A549 (cell line): ENCODE measurements at regions not wholly inside any gene's neighbourhood (a gene's known extent, or its start where the extent isn't known, plus 50 kb on each side); places are given as distances from the start of the nearest gene placed in this dataset.

Source experiments
- ATAC-seq, 2 experiments: fragments of 200-7000 bp in 1 of 2; fragments of >200 bp in 1 of 2; cut with Nextera tagmentation in 1 of 2; cut with Tn5 transposase in 1 of 2; 3 replicates each; pipeline versions ENCODE4 v1.8.0 to v1.9.1; 2018 to 2020; ENCODE audit warnings: mild to moderate bottlenecking in 1 of 2, moderate library complexity in 1 of 2
- CTCF ChIA-PET: fragments of 300-600 bp; sonication (Branson Sonifier 250); formaldehyde crosslinking; extraction: SDS; loops from one replicate; lab custom pipeline; 2021; ENCODE audit warnings: antibody characterized with exemption, inconsistent platforms; lab: Yijun Ruan, JAX
- POLR2A ChIA-PET: fragments of 350-600 bp; formaldehyde crosslinking; extraction: SDS; loops from one replicate; lab custom pipeline; 2021; ENCODE audit warnings: antibody characterized with exemption, inconsistent platforms; lab: Yijun Ruan, JAX
- DNase-seq, 2 experiments: peaks; one replicate each; pipeline versions ENCODE4 v3.0.0 to v3.0.0-alpha.2; 2011 to 2016; ENCODE audit warnings: low read depth in 1 of 2, low spot score in 1 of 2
- FAIRE-seq: peaks from 2 replicates; lab custom pipeline; 2011; peaks lifted over from hg19 to GRCh38; lab: Jason Lieb, UNC
- H3K27ac ChIP-seq, 2 experiments: fragments of >200 bp; sonication (Bioruptor Twin); formaldehyde crosslinking; 3 replicates each; pipeline ENCODE4 v1.5.1; 2016 to 2017
- H3K4me1 ChIP-seq: fragments of >200 bp; sonication (Bioruptor Twin); formaldehyde crosslinking; 3 replicates; pipeline ENCODE4 v1.6.1; 2016
- H3K4me2 ChIP-seq: fragments of >200 bp; sonication (Bioruptor Twin); formaldehyde crosslinking; 3 replicates; pipeline ENCODE4 v1.6.1; 2016
- H3K4me3 ChIP-seq: fragments of >200 bp; sonication (Bioruptor Twin); formaldehyde crosslinking; 3 replicates; pipeline ENCODE4 v1.5.1; 2016
- H3K9me3 ChIP-seq: fragments of >200 bp; sonication (Bioruptor Twin); formaldehyde crosslinking; 3 replicates; pipeline ENCODE4 v1.6.1; 2016
- FOSL2 ChIP-seq, 2 experiments: fragments of 450-650 bp in 1 of 2; fragments of >200 bp in 1 of 2; sonication (Bioruptor Twin) in 1 of 2; formaldehyde crosslinking; IDR thresholded peaks; 2 replicates each; pipeline versions ENCODE4 v1.5.0 to v1.6.1; 2016 to 2020; ENCODE audit warnings: mild to moderate bottlenecking in 1 of 2, moderate library complexity in 1 of 2
- JUN ChIP-seq, 2 experiments: fragments of >200 bp; sonication (Bioruptor Twin); formaldehyde crosslinking; IDR thresholded peaks; 2 replicates in 1 of 2; 3 replicates in 1 of 2; pipeline ENCODE4 v1.6.1; 2016 to 2017
- KDM1A ChIP-seq: fragments of 200-600 bp; sonication (generic); IDR thresholded peaks from 2 replicates; pipeline ENCODE4 v1.6.1; 2016; ENCODE audit warnings: low read depth, mild to moderate bottlenecking
- KDM5A ChIP-seq: fragments of 200-600 bp; sonication (generic); IDR thresholded peaks from 2 replicates; pipeline ENCODE4 v1.6.1; 2016; ENCODE audit warnings: antibody characterized with exemption, mild to moderate bottlenecking
- MAX ChIP-seq: IDR thresholded peaks from 2 replicates; pipeline ENCODE4 v1.6.1; 2012
- MYC ChIP-seq: IDR thresholded peaks from 2 replicates; pipeline ENCODE4 v1.6.1; 2012; ENCODE audit warnings: mild to moderate bottlenecking, inconsistent platforms, low read length, improper control_type of control experiment, borderline replicate concordance
- RCOR1 ChIP-seq: fragments of 150-350 bp; IDR thresholded peaks from 2 replicates; pipeline ENCODE4 v1.6.1; 2014; ENCODE audit warnings: antibody characterized with exemption, low read length, low read depth
- REST ChIP-seq: fragments of 200-600 bp; sonication (generic); IDR thresholded peaks from 2 replicates; pipeline ENCODE4 v1.6.1; 2016; ENCODE audit warnings: antibody characterized with exemption, mild to moderate bottlenecking, moderate library complexity
- RFX5 ChIP-seq: fragments of 450-650 bp; IDR thresholded peaks from 2 replicates; pipeline ENCODE4 v1.7.1; 2014; ENCODE audit warnings: antibody characterized with exemption, mild to moderate bottlenecking, moderate library complexity
- SMC3 ChIP-seq: fragments of >200 bp; sonication (Bioruptor Twin); formaldehyde crosslinking; IDR thresholded peaks from 3 replicates; pipeline ENCODE4 v1.6.1; 2018; ENCODE audit warnings: inconsistent platforms
- SREBF2 ChIP-seq: fragments of 450-650 bp; IDR thresholded peaks from 2 replicates; pipeline ENCODE4 v1.6.1; 2014; ENCODE audit warnings: mild to moderate bottlenecking, moderate library complexity
- TFCP2L1 ChIP-seq: fragments of 250-450 bp; sonication (Bioruptor Pico); IDR thresholded peaks from 2 replicates; pipeline ENCODE4 v1.5.0; 2021; ENCODE audit warnings: mild to moderate bottlenecking
- WGBS: methylation state at CpG from one replicate; pipeline ENCODE4 v1.1.6; 2017; ENCODE audit errors: missing lambda C conversion rate; 5-methylcytosine and 5-hydroxymethylcytosine counted together
- TF ChIP-seq, protein P1 (sequence below): fragments of 150-350 bp; IDR thresholded peaks from 2 replicates; pipeline ENCODE4 v1.6.1; 2014; ENCODE audit warnings: low read depth, mild to moderate bottlenecking, low read length
- TF ChIP-seq, protein P2 (sequence below): fragments of 250-450 bp; sonication (Bioruptor Pico); IDR thresholded peaks from 2 replicates; pipeline ENCODE4 v1.5.0; 2021; ENCODE audit warnings: mild to moderate bottlenecking, moderate library complexity, borderline replicate concordance
- TF ChIP-seq, protein P3 (sequence below): fragments of >200 bp; sonication (Bioruptor Twin); formaldehyde crosslinking; IDR thresholded peaks from 3 replicates; pipeline ENCODE4 v1.6.1; 2016

GRCh38 chr2:217336694-217337093 is 476.8 kb upstream of the TNP1 start:
- ChIA-PET CTCF (no interaction called here), POLR2A (no interaction called here)
- DNase-seq (no peak), ATAC-seq (no peak), FAIRE-seq (no peak)
- Histone ChIP-seq H3K4me2 (no peak overlapping the region), H3K4me1 (peaks cover 64% of the 10 kb centered on the region), H3K9me3 (no peaks in the 10 kb centered on the region), H3K4me3 (no peak overlapping the region), H3K27ac (peak overlapping the region in 1 of 2 experiments; percentile 21; a peak in 1 of 6 replicates)
- TF ChIP-seq MYC (no peak), RFX5 (no peak), TFCP2L1 (CRISPR knock-in tag) (no peak), RCOR1 (no peak), JUN (IDR thresholded peaks at IDR 0.05) (no peak), FOSL2 (IDR thresholded peaks at IDR 0.05) (no peak), FOSL2 (CRISPR knock-in tag; IDR thresholded peaks at IDR 0.05) (no peak), REST (no peak)
- WGBS, result 70% methylated on average over 4 of the region's 4 CpGs

- H3K9me3 ChIP-seq, result no peaks in the 10 kb centered on the region
- H3K27ac ChIP-seq, result peak overlapping the region; percentile 7 to 52; a peak in 5 of 6 replicates
- FAIRE-seq (no peak), ATAC-seq (no peak), DNase-seq (peak in 1 of 2 experiments; percentile 10)
- no peak overlapping the region for H3K4me3 ChIP-seq
- H3K4me1 ChIP-seq, result peaks cover 74% of the 10 kb centered on the region
- peak overlapping the region; percentile 24; the same call in 1 of the 3 replicates for H3K4me2 ChIP-seq
- ChIA-PET CTCF (no interaction called here), POLR2A (no interaction called here)
- TF ChIP-seq MAX (0 out of 2 replicates have a peak, but pooled peaks have one; percentile 37), KDM5A (no peak), SMC3 (no peak), FOSL2 (IDR thresholded peaks at IDR 0.05) (no peak), FOSL2 (CRISPR knock-in tag; IDR thresholded peaks at IDR 0.05) (peak; percentile 22; the same call in 1 of the 2 replicates), MYC (no peak), SREBF2 (no peak)
- TF ChIP-seq, protein P1, sequence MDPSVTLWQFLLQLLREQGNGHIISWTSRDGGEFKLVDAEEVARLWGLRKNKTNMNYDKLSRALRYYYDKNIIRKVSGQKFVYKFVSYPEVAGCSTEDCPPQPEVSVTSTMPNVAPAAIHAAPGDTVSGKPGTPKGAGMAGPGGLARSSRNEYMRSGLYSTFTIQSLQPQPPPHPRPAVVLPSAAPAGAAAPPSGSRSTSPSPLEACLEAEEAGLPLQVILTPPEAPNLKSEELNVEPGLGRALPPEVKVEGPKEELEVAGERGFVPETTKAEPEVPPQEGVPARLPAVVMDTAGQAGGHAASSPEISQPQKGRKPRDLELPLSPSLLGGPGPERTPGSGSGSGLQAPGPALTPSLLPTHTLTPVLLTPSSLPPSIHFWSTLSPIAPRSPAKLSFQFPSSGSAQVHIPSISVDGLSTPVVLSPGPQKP, result no peak
- TF ChIP-seq, protein P2, sequence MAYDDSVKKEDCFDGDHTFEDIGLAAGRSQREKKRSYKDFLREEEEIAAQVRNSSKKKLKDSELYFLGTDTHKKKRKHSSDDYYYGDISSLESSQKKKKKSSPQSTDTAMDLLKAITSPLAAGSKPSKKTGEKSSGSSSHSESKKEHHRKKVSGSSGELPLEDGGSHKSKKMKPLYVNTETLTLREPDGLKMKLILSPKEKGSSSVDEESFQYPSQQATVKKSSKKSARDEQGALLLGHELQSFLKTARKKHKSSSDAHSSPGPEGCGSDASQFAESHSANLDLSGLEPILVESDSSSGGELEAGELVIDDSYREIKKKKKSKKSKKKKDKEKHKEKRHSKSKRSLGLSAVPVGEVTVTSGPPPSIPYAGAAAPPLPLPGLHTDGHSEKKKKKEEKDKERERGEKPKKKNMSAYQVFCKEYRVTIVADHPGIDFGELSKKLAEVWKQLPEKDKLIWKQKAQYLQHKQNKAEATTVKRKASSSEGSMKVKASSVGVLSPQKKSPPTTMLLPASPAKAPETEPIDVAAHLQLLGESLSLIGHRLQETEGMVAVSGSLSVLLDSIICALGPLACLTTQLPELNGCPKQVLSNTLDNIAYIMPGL (CRISPR knock-in tag), result no peak
- WGBS, result 43% methylated on average over 5 of the region's 5 CpGs
Measured at GRCh38 chr2:217335341-217335966, 475.6 kb upstream of the TNP1 start.

DNA sequence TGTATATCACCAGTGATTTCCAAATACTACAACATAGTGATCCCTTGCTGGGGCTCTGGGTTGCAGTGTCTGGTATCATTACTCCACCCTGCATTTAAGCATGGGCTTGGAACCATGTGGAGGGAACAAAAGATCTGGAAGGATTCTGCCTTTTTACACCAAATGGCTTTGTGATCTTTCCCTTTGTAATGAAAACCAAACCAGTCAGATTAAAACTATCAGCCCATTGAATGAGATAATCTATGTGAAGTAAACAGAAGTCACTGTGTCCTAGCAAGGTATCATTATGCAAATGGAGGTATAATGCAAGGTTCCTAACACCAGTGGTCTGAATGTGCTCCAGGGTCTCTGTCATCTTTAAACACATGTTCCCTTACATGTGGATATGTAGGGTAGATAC is 474.7 kb upstream of the TNP1 start:
- H3K4me1 ChIP-seq, result peaks cover 66% of the 10 kb centered on the region
- H3K27ac ChIP-seq, result peak overlapping the region; percentile 7 to 52; a peak in 3 of 6 replicates

More for the DNA sequence above, 474.7 kb upstream of the TNP1 start:
- CTCF ChIA-PET, result no interaction called here
- no peak for ATAC-seq
- H3K9me3 ChIP-seq, result no peaks in the 10 kb centered on the region
- no peak overlapping the region for H3K4me3 ChIP-seq
- TF ChIP-seq, protein P3, sequence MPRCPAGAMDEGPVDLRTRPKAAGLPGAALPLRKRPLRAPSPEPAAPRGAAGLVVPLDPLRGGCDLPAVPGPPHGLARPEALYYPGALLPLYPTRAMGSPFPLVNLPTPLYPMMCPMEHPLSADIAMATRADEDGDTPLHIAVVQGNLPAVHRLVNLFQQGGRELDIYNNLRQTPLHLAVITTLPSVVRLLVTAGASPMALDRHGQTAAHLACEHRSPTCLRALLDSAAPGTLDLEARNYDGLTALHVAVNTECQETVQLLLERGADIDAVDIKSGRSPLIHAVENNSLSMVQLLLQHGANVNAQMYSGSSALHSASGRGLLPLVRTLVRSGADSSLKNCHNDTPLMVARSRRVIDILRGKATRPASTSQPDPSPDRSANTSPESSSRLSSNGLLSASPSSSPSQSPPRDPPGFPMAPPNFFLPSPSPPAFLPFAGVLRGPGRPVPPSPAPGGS, result no peak
- TF ChIP-seq KDM1A, result no peak
- TF ChIP-seq, all 56 proteins: peak for 0
- no peak overlapping the region for H3K4me2 ChIP-seq
- FAIRE-seq (no peak), DNase-seq (no peak)
- POLR2A ChIA-PET, result no interaction called here
